SW480 (cell line): ENCODE measurements at regions not wholly inside any gene's neighbourhood (a gene's known extent, or its start where the extent isn't known, plus 50 kb on each side); places are given as distances from the start of the nearest gene placed in this dataset.

ENCODE experiments used
- DNase-seq: peaks from one replicate; pipeline ENCODE4 v3.0.0-alpha.2; 2016; ENCODE audit warnings: low spot score

- no peak for DNase-seq
Observed at GRCh38 chr5:40414922-40415321, 264.8 kb upstream of the PTGER4 start.

GRCh38 chr5:40413743-40414142, 266.0 kb upstream of the PTGER4 start:
- DNase-seq: no peak

GRCh38 chr5:40412771-40413170, 266.9 kb upstream of the PTGER4 start:
- DNase-seq: no peak

- DNase-seq: no peak
Observed at GRCh38 chr5:40410964-40411635, 268.6 kb upstream of the PTGER4 start.

- peak; percentile 5 for DNase-seq
Observed at GRCh38 chr5:40410231-40410861, 269.4 kb upstream of the PTGER4 start.

- DNase-seq: no peak
Observed at GRCh38 chr5:40409601-40410000, 270.1 kb upstream of the PTGER4 start.

- DNase-seq: no peak
Observed at GRCh38 chr5:40406741-40407211, 272.9 kb upstream of the PTGER4 start.

- no peak for DNase-seq
Observed at GRCh38 chr5:40405996-40406740, 273.5 kb upstream of the PTGER4 start.

GRCh38 chr5:40405230-40405629, 274.5 kb upstream of the PTGER4 start:
- DNase-seq: no peak

- no peak for DNase-seq
Observed at GRCh38 chr5:40404613-40405012, 275.1 kb upstream of the PTGER4 start.

GRCh38 chr5:40402007-40402364, 277.7 kb upstream of the PTGER4 start:
- DNase-seq: no peak

- no peak for DNase-seq
Observed at GRCh38 chr5:40401284-40402006, 278.3 kb upstream of the PTGER4 start.

- DNase-seq: no peak
Observed at GRCh38 chr5:40400245-40400644, 279.5 kb upstream of the PTGER4 start.

GRCh38 chr5:40399349-40399748, 280.4 kb upstream of the PTGER4 start:
- DNase-seq: no peak

- no peak for DNase-seq
Observed at GRCh38 chr5:40397976-40398375, 281.7 kb upstream of the PTGER4 start.

- DNase-seq: no peak
Observed at GRCh38 chr5:40397091-40397490, 282.6 kb upstream of the PTGER4 start.

GRCh38 chr5:40396317-40396716, 283.4 kb upstream of the PTGER4 start:
- DNase-seq: no peak

- no peak for DNase-seq
Observed at GRCh38 chr5:40395251-40395650, 284.5 kb upstream of the PTGER4 start.

GRCh38 chr5:40394698-40395097, 285.0 kb upstream of the PTGER4 start:
- no peak for DNase-seq

GRCh38 chr5:40391642-40392041, 288.1 kb upstream of the PTGER4 start:
- no peak for DNase-seq

- no peak for DNase-seq
Observed at GRCh38 chr5:40390281-40391149, 289.2 kb upstream of the PTGER4 start.

- DNase-seq: no peak
Observed at GRCh38 chr5:40389591-40389990, 290.1 kb upstream of the PTGER4 start.
